ENCODE measurements at regions not wholly inside any gene's neighbourhood (a gene's known extent, or its start where the extent isn't known, plus 50 kb on each side); places are given as distances from the start of the nearest gene placed in this dataset.

DNA sequence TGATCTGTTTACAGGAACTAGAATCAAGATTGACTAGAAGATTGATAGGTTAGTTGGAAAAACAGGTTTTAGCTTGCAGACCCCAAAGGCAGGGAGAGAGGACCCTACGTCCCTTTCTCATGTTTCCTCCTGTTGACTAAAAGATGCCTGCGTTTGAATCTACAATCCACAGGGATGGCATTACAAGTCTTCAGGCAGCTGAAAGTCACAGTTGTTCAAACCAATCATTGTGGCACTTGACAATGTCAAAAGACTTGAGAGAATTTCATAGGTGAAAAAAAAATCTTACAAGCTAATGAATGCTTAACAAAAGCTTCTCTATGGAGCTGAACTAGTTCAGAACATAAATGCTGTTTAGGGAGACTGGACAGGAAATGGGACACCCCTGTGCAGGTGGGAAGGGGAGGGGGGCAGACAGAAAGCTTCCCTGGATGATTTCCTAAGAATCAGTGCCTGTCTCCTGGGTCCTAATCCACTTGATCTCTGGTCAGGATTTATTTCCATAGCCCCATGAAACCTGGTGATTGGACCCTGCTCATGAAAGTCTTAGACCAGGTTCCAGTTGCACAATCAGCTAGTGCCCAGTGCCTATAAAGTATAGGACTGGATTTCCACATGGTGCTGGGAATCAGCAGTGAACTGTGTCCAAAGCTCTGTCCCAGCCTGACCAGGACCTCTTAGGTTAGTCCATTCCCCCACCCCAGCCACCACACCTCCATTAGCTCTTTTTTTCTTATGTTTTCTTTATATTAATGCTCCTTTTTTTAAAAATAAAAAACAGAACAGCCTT, 91.6 kb upstream of the BCAR3 start:
- TF ChIP-seq SPI1 (IDR thresholded peaks at IDR 0.05; ENCODE audit: borderline replicate concordance, low read depth) (no peak), GABPA (IDR thresholded peaks at IDR 0.05; ENCODE audit: low read depth) (no peak)
- TF ChIP-seq, protein P1, sequence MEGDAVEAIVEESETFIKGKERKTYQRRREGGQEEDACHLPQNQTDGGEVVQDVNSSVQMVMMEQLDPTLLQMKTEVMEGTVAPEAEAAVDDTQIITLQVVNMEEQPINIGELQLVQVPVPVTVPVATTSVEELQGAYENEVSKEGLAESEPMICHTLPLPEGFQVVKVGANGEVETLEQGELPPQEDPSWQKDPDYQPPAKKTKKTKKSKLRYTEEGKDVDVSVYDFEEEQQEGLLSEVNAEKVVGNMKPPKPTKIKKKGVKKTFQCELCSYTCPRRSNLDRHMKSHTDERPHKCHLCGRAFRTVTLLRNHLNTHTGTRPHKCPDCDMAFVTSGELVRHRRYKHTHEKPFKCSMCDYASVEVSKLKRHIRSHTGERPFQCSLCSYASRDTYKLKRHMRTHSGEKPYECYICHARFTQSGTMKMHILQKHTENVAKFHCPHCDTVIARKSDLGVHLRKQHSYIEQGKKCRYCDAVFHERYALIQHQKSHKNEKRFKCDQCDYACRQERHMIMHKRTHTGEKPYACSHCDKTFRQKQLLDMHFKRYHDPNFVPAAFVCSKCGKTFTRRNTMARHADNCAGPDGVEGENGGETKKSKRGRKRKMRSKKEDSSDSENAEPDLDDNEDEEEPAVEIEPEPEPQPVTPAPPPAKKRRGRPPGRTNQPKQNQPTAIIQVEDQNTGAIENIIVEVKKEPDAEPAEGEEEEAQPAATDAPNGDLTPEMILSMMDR (IDR thresholded peaks at IDR 0.05; ENCODE audit: insufficient read depth, low read length) = no peak
